SK-N-DZ (cell line): ENCODE measurements at regions not wholly inside any gene's neighbourhood (a gene's known extent, or its start where the extent isn't known, plus 50 kb on each side); places are given as distances from the start of the nearest gene placed in this dataset.
"Not testable (repeated sequence)": the region's sequence is repeated elsewhere in the genome, so short reads cannot be mapped to it uniquely, and the experiment has no call there.

Experiments
- DNase-seq: peaks from one replicate; pipeline ENCODE4 v3.0.0-alpha.2; 2015; ENCODE audit warnings: low spot score

GRCh38 chr14:106294324-106294723, 767.9 kb downstream of the TMEM121 start:
- no peak for DNase-seq

- DNase-seq = not testable (repeated sequence)
These were observed 774.6 kb downstream of the TMEM121 start for GRCh38 chr14:106300951-106301510.

GRCh38 chr14:106301609-106302008, 775.2 kb downstream of the TMEM121 start:
- not testable (repeated sequence) for DNase-seq

GRCh38 chr14:106302661-106303060, 776.3 kb downstream of the TMEM121 start:
- DNase-seq = no peak

- no peak for DNase-seq
These were observed 777.9 kb downstream of the TMEM121 start for GRCh38 chr14:106304271-106304670.

GRCh38 chr14:106308839-106309389, 782.5 kb downstream of the TMEM121 start:
- DNase-seq = no peak

- DNase-seq = no peak
These were observed 783.0 kb downstream of the TMEM121 start for GRCh38 chr14:106309423-106309822.

- DNase-seq = no peak
These were observed 789.1 kb downstream of the TMEM121 start for GRCh38 chr14:106315436-106315835.

GRCh38 chr14:106317593-106317992, 791.2 kb downstream of the TMEM121 start:
- no peak for DNase-seq

GRCh38 chr14:106318700-106319099, 792.3 kb downstream of the TMEM121 start:
- no peak for DNase-seq

- not testable (repeated sequence) for DNase-seq
These were observed 797.6 kb downstream of the TMEM121 start for GRCh38 chr14:106323970-106324369.

- no peak for DNase-seq
These were observed 800.9 kb downstream of the TMEM121 start for GRCh38 chr14:106327234-106327633.

GRCh38 chr14:106327702-106328353, 801.4 kb downstream of the TMEM121 start:
- DNase-seq = not testable (repeated sequence)

- not testable (repeated sequence) for DNase-seq
These were observed 802.9 kb downstream of the TMEM121 start for GRCh38 chr14:106329243-106329642.

- DNase-seq = not testable (repeated sequence)
These were observed 803.8 kb downstream of the TMEM121 start for GRCh38 chr14:106329987-106330774.

- DNase-seq = not testable (repeated sequence)
These were observed 808.2 kb downstream of the TMEM121 start for GRCh38 chr14:106334428-106335109.

GRCh38 chr14:106335110-106335429, 808.7 kb downstream of the TMEM121 start:
- not testable (repeated sequence) for DNase-seq

GRCh38 chr14:106338775-106339174, 812.4 kb downstream of the TMEM121 start:
- not testable (repeated sequence) for DNase-seq

GRCh38 chr14:106340658-106341057, 814.3 kb downstream of the TMEM121 start:
- not testable (repeated sequence) for DNase-seq

GRCh38 chr14:106341161-106341560, 814.8 kb downstream of the TMEM121 start:
- not testable (repeated sequence) for DNase-seq

- no peak for DNase-seq
These were observed 817.2 kb downstream of the TMEM121 start for GRCh38 chr14:106343626-106344025.
